GM18858 (cell line): ENCODE measurements at regions not wholly inside any gene's neighbourhood (a gene's known extent, or its start where the extent isn't known, plus 50 kb on each side); places are given as distances from the start of the nearest gene placed in this dataset.

Experiments
- ATAC-seq: cut with Tn5 transposase; IDR thresholded peaks from one replicate; pipeline ENCODE4 v1.9.1; 2021; ENCODE audit not compliant: unreplicated experiment

GRCh38 chr3:144197582-144197981, 226.0 kb downstream of the DIPK2A start:
- ATAC-seq: no peak

- ATAC-seq: no peak
These were observed 228.4 kb downstream of the DIPK2A start for GRCh38 chr3:144200004-144200403.

GRCh38 chr3:144200466-144200865, 228.8 kb downstream of the DIPK2A start:
- ATAC-seq: no peak

DNA sequence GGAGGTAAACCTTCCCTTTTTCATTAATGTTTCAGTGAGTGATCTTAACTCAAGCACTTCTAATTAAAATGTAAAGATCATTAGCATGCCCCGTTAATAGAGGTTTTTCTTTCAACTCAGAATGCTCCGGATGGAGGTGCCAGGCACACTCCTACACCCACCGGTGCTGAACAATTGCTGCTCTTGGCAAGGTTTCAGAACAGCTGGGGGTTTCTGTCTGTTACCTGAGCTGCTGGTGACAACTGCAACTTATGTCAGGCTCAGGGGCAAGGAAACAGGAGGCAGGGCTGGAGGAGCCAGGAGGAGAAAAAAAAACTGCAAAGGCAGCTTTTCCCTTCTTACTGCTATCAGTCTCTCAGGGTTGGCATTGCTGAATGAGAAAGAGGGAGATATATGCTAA, 250.1 kb downstream of the DIPK2A start:
- no peak for ATAC-seq

GRCh38 chr3:144229330-144229729, 257.7 kb downstream of the DIPK2A start:
- no peak for ATAC-seq

- no peak for ATAC-seq
These were observed 258.3 kb downstream of the DIPK2A start for GRCh38 chr3:144229953-144230352.

DNA sequence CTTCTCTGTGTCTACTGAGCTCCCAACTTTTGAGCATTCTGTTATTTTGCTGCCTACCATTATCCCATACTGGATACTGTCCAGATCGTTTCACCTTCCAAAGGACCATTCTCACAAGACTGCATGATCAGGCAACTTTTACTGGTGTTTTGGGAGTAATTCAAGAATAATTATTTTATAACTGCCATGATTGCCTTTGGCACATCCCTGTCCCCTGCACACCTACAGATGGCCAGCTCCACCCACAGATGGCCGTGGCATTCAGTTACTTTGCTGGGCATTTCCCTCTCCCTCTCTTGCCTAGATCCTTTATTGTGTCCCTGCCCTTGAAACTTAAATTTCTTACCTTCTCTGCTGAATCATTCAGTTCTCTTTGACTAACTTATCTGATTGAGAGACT, 263.9 kb downstream of the DIPK2A start:
- no peak for ATAC-seq

- ATAC-seq: no peak
These were observed 265.7 kb downstream of the DIPK2A start for GRCh38 chr3:144237351-144237750.

- ATAC-seq: no peak
These were observed 269.8 kb downstream of the DIPK2A start for GRCh38 chr3:144241404-144241803.

GRCh38 chr3:144242747-144243146, 271.1 kb downstream of the DIPK2A start:
- ATAC-seq: no peak

DNA sequence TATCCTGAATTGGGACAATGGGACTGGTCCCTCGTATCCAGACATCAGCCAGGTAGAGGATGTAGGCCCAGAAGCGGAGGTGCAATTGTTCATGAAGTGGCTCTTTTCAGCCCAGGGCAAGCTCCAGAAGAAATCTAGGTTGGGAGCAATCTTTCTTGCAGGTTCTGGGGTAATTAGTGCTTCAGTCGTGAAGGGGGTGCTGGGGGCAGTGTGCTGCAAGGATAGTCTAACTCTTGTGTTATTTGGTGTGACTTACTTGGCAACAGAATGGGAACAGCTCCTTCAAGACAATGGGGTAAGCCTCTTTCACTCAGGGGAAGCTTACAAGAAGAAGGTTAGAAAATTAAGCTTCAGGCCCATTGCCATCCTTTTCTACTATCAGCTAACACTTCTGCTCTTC, 273.0 kb downstream of the DIPK2A start:
- ATAC-seq: no peak

DNA sequence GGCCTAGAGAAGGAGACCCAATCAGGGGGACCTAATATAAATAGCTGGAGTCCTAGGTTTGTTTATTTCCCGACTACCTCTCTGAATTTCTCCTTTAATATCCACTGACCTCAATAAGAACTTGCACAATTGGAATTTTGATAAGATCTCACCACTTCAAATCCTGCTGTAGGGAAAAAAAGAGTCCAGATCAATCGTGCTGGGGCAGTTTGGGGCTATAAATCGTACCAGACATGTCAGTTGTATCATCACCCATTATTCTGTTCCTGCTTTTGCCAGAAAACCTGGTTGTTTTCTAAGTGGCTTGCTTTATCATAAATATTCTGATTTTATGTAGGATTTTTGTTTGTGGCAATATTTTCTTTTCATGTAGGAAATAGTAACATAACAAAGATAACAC, 281.3 kb downstream of the DIPK2A start:
- no peak for ATAC-seq

GRCh38 chr3:144257381-144257780, 285.8 kb downstream of the DIPK2A start:
- no peak for ATAC-seq

DNA sequence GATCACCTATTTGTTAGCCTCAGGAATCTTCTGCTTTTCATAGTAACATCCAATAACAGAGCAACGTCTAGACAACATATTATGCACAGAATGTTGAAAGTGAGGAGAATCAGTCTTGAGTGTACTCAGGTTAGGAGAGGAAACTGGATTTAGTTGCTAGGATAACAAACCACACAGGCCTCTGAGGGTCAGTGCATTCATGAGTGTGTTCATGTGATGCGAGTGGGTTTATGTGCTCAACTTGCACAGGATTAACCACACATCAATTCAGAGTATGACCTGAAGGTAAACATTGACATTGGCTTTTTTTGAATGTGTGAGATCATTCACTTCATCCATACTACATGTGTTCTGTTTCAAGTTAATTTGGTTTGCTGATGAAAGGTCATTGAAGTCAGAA, 287.6 kb downstream of the DIPK2A start:
- no peak for ATAC-seq

DNA sequence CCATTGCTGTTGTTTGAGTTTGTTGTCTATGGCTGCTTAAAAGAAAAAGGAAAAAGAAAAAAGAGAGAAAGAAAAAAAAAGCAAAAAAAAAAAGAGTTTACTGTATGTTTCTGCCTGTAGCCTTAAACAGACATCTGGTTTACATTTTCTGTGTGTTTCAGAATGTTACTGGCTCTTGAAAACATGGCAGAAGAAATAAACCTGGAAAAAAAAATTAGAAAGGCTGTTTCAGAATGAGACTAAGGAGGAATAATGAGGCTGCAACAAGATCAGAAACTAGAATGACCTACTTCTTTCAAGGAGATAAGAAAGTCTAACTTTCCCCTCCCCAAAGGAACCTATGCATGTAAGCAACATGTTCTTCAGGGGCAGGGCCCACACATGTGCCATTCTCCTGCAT, 292.1 kb downstream of the DIPK2A start:
- ATAC-seq: no peak

DNA sequence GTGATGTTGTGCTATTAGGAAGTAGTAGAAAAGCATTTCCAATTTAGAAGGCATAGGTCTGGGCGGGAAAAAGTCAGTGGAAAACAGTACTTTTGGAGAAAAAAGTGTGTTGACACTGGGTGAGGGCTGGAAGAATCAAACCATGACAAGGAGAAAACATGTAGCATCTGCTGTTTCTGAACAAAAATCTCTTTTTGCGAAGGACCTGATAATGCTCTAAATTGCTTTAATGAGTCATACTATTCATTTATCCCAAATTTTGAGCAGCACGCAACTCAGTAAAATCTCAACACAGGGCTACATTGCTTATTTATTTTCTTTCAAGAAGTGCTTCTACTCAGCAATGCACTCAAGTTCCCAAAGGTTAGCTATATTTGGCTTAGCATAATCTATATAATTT, 292.7 kb downstream of the DIPK2A start:
- no peak for ATAC-seq

- ATAC-seq: no peak
These were observed 293.2 kb downstream of the DIPK2A start for GRCh38 chr3:144264794-144265193.

- no peak for ATAC-seq
These were observed 294.0 kb downstream of the DIPK2A start for GRCh38 chr3:144265542-144266100.

GRCh38 chr3:144270100-144270499, 298.5 kb downstream of the DIPK2A start:
- no peak for ATAC-seq

DNA sequence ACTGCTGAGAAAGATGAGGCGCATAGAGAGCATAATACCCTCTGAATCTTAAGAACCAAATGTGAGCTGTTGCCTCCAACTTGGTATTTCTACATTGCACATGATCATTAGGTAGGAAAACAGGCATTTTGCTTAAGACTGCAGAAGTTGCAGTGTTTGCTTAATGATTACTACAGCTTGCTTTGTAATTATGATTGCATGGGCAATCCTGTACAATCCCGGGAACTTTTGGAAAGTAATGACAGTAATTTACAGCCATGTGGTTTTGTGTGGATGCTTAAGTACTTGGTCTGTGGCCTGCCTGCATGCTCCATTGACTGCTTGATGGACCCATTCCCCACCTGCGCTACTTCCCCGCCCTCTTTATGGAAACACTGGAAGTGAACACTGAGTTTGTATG, 301.1 kb downstream of the DIPK2A start:
- ATAC-seq: no peak

DNA sequence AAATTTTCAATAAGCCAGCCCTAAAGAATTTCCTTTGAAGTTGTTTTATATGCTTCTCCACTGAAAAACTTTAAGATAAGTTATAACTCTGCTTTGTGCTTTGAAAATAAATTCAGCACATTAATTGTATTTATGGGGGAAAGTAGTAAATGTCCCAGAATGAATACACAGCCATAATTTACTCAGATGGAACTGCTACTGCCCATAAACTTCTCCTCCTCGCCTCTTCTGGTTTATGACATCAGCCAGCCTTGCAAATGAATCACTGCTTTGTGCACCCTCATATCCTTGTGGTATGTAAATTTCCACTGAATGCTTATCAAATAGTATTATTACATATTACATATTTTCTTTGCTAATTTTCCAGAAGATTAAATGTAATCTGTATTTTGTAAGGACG, 302.0 kb downstream of the DIPK2A start:
- no peak for ATAC-seq

DNA sequence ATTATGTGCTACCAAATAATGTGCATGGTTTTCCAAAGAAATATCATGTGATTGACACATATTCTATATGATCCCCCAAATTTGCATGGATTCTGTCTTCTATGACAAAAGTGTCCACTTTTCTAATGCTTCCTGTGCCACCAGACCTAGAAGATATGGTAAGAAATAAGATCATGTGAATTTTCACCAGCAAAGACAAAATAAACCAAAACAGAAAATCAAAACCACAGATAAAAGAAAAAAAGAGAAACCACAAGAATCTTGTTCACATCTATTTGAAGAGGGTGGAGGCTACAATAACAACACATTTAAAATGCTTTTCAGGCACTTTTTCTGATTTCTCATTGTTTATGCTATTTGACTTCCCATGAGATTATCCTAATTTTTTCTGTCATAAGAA, 303.4 kb downstream of the DIPK2A start:
- ATAC-seq: no peak

GRCh38 chr3:144282313-144282712, 310.7 kb downstream of the DIPK2A start:
- ATAC-seq: no peak
